Dendritic cell treated with granulocyte-macrophage colony-stimulating factor and Interleukin-4, amounts not matched to agents 40 ng/mL and 50 ng/mL, for 4 days (primary cell): ENCODE measurements at regions not wholly inside any gene's neighbourhood (a gene's known extent, or its start where the extent isn't known, plus 50 kb on each side); places are given as distances from the start of the nearest gene placed in this dataset.
"Not testable (repeated sequence)": the region's sequence is repeated elsewhere in the genome, so short reads cannot be mapped to it uniquely, and the experiment has no call there.

ENCODE experiments used
- H3K27ac Mint-ChIP-seq: one replicate; pipeline ENCODE4 v1.8.0; 2022; ENCODE audit warnings: mild to moderate bottlenecking, mixed read lengths
- H3K27me3 Mint-ChIP-seq: one replicate; pipeline ENCODE4 v1.8.0; 2022; ENCODE audit warnings: mild to moderate bottlenecking, mixed read lengths
- H3K36me3 Mint-ChIP-seq: one replicate; pipeline ENCODE4 v1.8.0; 2022; ENCODE audit warnings: low read depth, mixed read lengths
- H3K4me1 Mint-ChIP-seq: one replicate; pipeline ENCODE4 v1.8.0; 2022; ENCODE audit warnings: low read depth, mixed read lengths
- H3K4me3 Mint-ChIP-seq: one replicate; pipeline ENCODE4 v1.8.0; 2022; ENCODE audit warnings: mild to moderate bottlenecking, moderate library complexity, mixed read lengths
- H3K9me3 Mint-ChIP-seq: one replicate; pipeline ENCODE4 v1.8.0; 2022; ENCODE audit warnings: mixed read lengths
- intact Hi-C: fragments of 100-400 bp; cut with micrococcal nuclease; formaldehyde crosslinking; loops from one replicate; pipeline ENCODE4 v1.15.0; 2022

DNA sequence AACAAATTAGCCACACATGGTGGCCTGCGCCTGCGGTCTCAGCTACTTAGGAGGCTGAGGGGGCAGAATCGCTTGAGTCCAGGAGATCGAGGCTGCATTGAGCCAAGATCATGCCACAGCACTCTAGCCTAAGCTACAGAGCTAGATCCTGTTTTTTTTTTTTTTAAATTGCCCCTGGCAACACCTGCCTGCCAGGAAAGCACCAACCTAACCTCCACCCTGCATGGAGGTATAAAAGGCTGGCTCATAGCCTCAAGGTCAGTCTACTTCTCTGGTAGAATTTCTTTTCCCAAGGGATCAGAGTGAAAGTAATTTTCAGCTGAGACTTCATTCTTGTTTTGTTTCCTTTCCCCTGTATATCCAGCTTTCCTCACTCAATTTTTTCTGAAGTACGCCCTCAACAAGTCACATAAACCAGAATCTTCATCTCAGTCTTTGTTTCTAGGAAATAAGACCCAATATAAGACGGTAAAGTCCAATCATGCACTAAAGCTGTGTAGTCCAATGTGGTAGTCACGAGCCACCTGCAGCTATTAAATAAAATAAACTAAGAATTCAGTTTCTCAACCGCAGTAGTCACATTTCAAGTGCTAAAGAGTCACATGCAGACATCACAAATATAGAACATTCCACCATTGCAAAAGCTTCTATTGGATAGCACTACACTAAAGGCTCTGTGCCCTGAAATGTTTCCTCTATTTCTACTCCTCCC, 113.3 kb downstream of the HPGD start:
- no peaks in the 10 kb centered on the region for H3K9me3 Mint-ChIP-seq
- intact Hi-C loops, result no loop called here
- H3K4me3 Mint-ChIP-seq, result no peak overlapping the region
- H3K36me3 Mint-ChIP-seq, result no peaks in the 10 kb centered on the region
- H3K4me1 Mint-ChIP-seq, result no peaks in the 10 kb centered on the region
- no peaks in the 10 kb centered on the region for H3K27me3 Mint-ChIP-seq
- H3K27ac Mint-ChIP-seq, result no peak overlapping the region

- Mint-ChIP-seq H3K27me3 (no peaks in the 10 kb centered on the region), H3K4me1 (peaks cover 8% of the 10 kb centered on the region), H3K9me3 (no peaks in the 10 kb centered on the region), H3K36me3 (no peaks in the 10 kb centered on the region), H3K4me3 (no peak overlapping the region), H3K27ac (no peak overlapping the region)
- intact Hi-C loops, result no loop called here
Observed at GRCh38 chr4:174406383-174406782, 115.9 kb downstream of the HPGD start.

DNA sequence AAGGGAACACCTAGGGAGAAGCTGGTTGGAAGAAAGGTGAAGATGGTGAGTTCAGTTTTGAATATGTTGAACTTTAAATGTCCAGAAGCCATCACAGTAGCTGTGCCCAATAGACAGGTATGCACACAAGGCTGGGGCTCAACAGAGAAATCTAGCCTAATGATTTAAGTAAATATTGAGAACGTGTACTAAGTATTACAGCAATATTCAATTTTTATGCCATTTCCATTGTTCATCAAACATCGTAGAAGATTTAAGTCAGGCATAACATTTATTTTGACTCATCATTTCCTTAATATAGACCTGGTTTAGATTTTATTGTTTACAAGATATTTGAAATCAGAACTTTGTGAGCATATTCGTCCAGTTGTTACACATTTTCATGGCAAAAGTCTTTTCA, 116.4 kb downstream of the HPGD start:
- H3K4me3 Mint-ChIP-seq, result no peak overlapping the region
- intact Hi-C loops, result no loop called here
- no peak overlapping the region for H3K27ac Mint-ChIP-seq
- peaks cover 8% of the 10 kb centered on the region for H3K4me1 Mint-ChIP-seq
- no peaks in the 10 kb centered on the region for H3K36me3 Mint-ChIP-seq
- H3K9me3 Mint-ChIP-seq, result no peaks in the 10 kb centered on the region
- H3K27me3 Mint-ChIP-seq, result no peaks in the 10 kb centered on the region

DNA sequence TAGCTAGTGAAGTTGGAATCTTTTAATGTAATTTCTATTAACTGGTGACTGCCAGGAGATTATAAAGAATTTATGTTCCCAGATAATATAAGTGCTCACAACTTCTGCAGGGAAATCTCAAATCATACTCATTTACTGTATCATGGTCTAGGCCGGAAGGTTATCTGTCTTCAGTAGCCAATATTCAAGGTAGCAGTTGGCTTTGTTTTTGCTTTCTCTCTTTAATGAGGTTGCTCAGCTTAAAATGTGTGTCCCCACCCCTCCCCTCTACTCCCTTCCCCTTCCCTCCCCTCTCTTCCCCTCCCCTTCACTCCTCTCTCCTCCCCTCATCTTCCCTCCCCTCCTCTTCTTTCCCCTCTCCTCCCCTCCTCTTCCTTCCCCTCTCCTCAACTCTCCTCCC, 117.6 kb downstream of the HPGD start:
- H3K4me1 Mint-ChIP-seq, result peaks cover 8% of the 10 kb centered on the region
- H3K36me3 Mint-ChIP-seq, result no peaks in the 10 kb centered on the region
- intact Hi-C loops, result no loop called here
- H3K4me3 Mint-ChIP-seq, result no peak overlapping the region
- H3K27ac Mint-ChIP-seq, result no peak overlapping the region
- H3K27me3 Mint-ChIP-seq, result no peaks in the 10 kb centered on the region
- no peaks in the 10 kb centered on the region for H3K9me3 Mint-ChIP-seq

DNA sequence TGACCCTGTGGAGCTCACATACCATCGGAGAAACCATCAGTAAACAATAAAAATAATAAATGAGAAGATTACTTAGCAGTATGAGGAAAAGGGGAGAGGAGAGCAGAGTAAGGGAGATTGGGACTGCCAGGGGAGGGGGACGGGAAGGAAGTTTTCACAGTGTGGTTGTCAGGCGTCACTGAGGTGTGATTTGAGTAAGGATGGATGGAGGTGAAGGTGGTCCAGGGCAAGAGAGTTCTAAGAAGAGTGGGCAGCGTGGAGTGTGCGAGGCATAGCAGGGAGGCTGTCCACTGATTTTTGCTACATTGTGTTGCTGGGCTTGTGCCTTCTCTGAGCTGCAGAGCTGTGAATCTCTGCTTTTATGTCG, 119.1 kb downstream of the HPGD start:
- intact Hi-C loops, result no loop called here
- H3K27ac Mint-ChIP-seq, result no peak overlapping the region
- no peaks in the 10 kb centered on the region for H3K36me3 Mint-ChIP-seq

GRCh38 chr4:174402470-174403176, 118.9 kb downstream of the CEP44 start:
- intact Hi-C loops, result no loop called here
- no peaks in the 10 kb centered on the region for H3K9me3 Mint-ChIP-seq
- no peaks in the 10 kb centered on the region for H3K27me3 Mint-ChIP-seq
- H3K4me1 Mint-ChIP-seq, result peaks cover 8% of the 10 kb centered on the region
- no peak overlapping the region for H3K4me3 Mint-ChIP-seq
- H3K36me3 Mint-ChIP-seq, result no peaks in the 10 kb centered on the region
- no peak overlapping the region for H3K27ac Mint-ChIP-seq

More for the DNA sequence above, 119.1 kb downstream of the HPGD start:
- Mint-ChIP-seq H3K4me1 (peaks cover 8% of the 10 kb centered on the region), H3K9me3 (no peaks in the 10 kb centered on the region), H3K4me3 (no peak overlapping the region), H3K27me3 (no peaks in the 10 kb centered on the region)

GRCh38 chr4:174401471-174402130, 117.9 kb downstream of the CEP44 start:
- Mint-ChIP-seq H3K27ac (no peak overlapping the region), H3K4me3 (no peak overlapping the region), H3K9me3 (no peaks in the 10 kb centered on the region), H3K36me3 (no peaks in the 10 kb centered on the region), H3K27me3 (no peaks in the 10 kb centered on the region), H3K4me1 (peaks cover 8% of the 10 kb centered on the region)
- intact Hi-C loops, result no loop called here

DNA sequence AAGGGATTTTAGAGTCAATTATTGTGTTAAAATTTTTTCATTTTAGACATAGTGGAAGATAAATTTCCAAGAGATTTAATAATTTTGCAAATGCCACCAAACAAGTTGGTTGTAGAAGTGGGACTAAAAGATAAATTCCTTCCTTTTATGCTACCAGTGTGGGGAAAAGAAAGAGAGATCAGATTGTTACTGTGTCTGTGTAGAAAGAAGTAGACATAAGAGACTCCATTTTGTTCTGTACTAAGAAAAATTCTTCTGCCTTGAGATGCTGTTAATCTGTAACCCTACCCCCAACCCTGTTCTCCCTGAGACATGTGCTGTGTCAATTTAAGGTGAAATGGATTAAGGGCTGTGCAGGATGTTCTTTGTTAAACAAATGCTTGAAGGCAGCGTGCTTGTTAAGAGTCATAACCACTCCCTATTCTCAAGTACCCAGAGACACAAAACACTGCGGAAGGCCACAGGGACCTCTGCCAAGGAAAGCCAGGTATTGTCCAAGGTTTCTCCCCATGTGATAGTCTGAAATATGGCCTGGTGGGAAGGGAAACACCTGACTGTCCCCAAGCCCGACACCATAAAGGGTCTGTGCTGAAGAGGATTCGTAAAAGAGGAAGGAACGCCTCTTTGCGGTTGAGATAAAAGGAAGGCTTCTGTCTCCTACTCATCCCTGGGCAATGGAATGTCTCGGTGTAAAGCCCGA, 117.0 kb downstream of the CEP44 start:
- H3K27me3 Mint-ChIP-seq, intact Hi-C loops, H3K9me3 Mint-ChIP-seq, H3K27ac Mint-ChIP-seq, H3K4me3 Mint-ChIP-seq, H3K36me3 Mint-ChIP-seq, H3K4me1 Mint-ChIP-seq: not testable (repeated sequence)

DNA sequence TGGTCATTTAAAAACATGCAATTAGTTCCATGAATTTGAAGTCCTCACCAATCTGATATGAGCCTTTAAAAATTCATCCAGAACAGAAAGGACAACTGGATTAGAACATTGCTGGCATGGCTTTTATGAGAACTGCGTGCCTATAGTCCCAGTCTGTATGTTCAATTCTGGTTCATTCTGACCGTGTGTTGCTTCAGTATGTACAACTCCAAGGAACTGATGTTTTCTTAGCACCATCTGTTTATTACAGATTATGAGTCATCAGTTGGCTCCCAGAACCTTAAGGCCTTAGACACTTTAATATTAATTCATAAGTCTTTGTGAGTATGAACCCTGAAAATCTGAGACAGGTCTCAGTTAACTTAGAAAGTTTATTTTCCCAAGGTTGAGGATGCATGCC, 115.0 kb downstream of the CEP44 start:
- Mint-ChIP-seq H3K27me3 (no peaks in the 10 kb centered on the region), H3K9me3 (no peaks in the 10 kb centered on the region), H3K36me3 (no peaks in the 10 kb centered on the region), H3K27ac (no peak overlapping the region), H3K4me1 (peaks cover 15% of the 10 kb centered on the region), H3K4me3 (no peak overlapping the region)
- intact Hi-C loops, result no loop called here

DNA sequence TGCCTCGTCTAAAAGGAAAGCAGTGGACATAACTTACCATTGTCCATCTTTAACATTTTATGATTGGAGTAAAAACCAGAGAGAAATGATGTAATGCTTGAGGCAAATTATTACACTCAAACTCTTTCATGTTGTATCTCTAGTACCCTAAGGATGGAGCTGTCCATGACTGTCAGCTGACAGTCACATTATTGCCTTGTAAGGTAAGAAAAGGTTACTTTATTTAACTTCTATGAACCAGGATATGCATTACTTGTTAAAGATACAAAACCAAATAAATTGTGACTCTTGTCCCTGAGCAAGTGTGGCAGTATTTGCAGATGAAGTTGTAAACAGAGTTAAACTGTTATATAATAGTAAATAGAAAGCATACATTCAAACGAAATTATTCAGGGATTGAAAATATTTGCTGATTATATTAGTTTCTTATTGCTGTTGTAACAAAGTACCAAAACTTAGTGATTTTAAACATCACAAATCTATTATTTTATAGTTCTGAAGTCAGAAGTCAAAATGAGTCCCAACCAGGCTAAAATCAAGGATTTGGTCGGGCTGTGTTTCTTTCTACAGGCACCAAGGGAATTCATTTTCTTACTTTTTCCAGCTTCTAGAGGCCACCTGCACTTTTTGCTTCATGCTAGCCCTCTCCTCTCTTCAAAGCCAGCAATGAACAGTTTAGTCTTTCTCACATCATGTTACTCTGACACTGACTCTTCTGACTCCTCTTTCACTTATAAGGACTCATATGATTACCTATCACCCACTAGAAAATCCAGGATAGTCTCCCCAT, 113.8 kb downstream of the CEP44 start:
- intact Hi-C loops, result no loop called here
- H3K36me3 Mint-ChIP-seq, result no peaks in the 10 kb centered on the region
- H3K9me3 Mint-ChIP-seq, result no peaks in the 10 kb centered on the region
- H3K4me1 Mint-ChIP-seq, result peaks cover 8% of the 10 kb centered on the region
- H3K4me3 Mint-ChIP-seq, result no peak overlapping the region
- no peaks in the 10 kb centered on the region for H3K27me3 Mint-ChIP-seq
- no peak overlapping the region for H3K27ac Mint-ChIP-seq

GRCh38 chr4:174396599-174397110, 112.9 kb downstream of the CEP44 start:
- no peaks in the 10 kb centered on the region for H3K36me3 Mint-ChIP-seq
- H3K27ac Mint-ChIP-seq, result no peak overlapping the region
- H3K4me3 Mint-ChIP-seq, result no peak overlapping the region
- intact Hi-C loops, result no loop called here
- H3K9me3 Mint-ChIP-seq, result no peaks in the 10 kb centered on the region
- no peaks in the 10 kb centered on the region for H3K27me3 Mint-ChIP-seq
- H3K4me1 Mint-ChIP-seq, result peaks cover 7% of the 10 kb centered on the region

DNA sequence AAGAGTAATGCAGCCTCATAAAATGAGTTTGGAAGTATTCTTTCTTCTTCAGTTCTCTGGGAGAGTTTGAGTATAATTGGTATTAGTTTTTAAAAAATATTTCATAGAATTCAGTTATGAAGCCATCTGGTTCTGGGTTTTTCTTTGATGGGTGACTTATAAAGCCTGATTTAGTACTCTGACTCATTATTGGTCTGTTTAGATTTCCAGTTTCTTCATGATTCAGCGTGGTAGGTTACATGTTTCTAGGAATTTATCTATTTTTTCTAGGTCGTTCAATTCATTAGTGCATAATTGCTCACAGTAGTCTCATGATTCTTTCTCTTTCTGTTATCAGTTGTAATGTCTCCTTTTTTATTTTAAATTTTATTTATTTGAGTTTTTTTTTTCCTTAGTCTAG, 111.2 kb downstream of the CEP44 start:
- no peaks in the 10 kb centered on the region for H3K27me3 Mint-ChIP-seq
- no peak overlapping the region for H3K4me3 Mint-ChIP-seq
- H3K27ac Mint-ChIP-seq, result no peak overlapping the region
- H3K9me3 Mint-ChIP-seq, result no peaks in the 10 kb centered on the region
- peaks cover 7% of the 10 kb centered on the region for H3K4me1 Mint-ChIP-seq
- intact Hi-C loops, result no loop called here
- H3K36me3 Mint-ChIP-seq, result no peaks in the 10 kb centered on the region

- no peaks in the 10 kb centered on the region for H3K27me3 Mint-ChIP-seq
- no peak overlapping the region for H3K4me3 Mint-ChIP-seq
- no peak overlapping the region for H3K27ac Mint-ChIP-seq
- intact Hi-C loops, result no loop called here
- H3K4me1 Mint-ChIP-seq, result no peaks in the 10 kb centered on the region
- no peaks in the 10 kb centered on the region for H3K36me3 Mint-ChIP-seq
- H3K9me3 Mint-ChIP-seq, result no peaks in the 10 kb centered on the region
Observed at GRCh38 chr4:174389439-174389838, 105.7 kb downstream of the CEP44 start.
